GM06990 (cell line): ENCODE measurements at regions not wholly inside any gene's neighbourhood (a gene's known extent, or its start where the extent isn't known, plus 50 kb on each side); places are given as distances from the start of the nearest gene placed in this dataset.

ENCODE experiments used
- DNase-seq: peaks from one replicate; pipeline ENCODE4 v3.0.0-alpha.2; 2011; ENCODE audit not compliant: insufficient read length; ENCODE audit errors: extremely low read depth
- H3K27me3 ChIP-seq: replicated peaks from 2 replicates; pipeline ENCODE4 v1.6.0; 2011; ENCODE audit warnings: low read length; ENCODE audit not compliant: control insufficient read depth, insufficient read depth
- H3K36me3 ChIP-seq: 2 replicates; pipeline ENCODE4 v1.5.1; 2011; ENCODE audit warnings: low read length; ENCODE audit not compliant: control insufficient read depth, insufficient read depth
- H3K4me3 ChIP-seq: replicated peaks from 2 replicates; pipeline ENCODE4 v1.5.1; 2011; ENCODE audit warnings: low read depth, mild to moderate bottlenecking, control low read depth, low read length
- CTCF ChIP-seq: IDR thresholded peaks from 2 replicates; pipeline ENCODE4 v1.5.1; 2011; ENCODE audit warnings: low read length, control low read depth, mild to moderate bottlenecking, inconsistent platforms; ENCODE audit not compliant: insufficient read depth, poor library complexity, severe bottlenecking

- TF ChIP-seq CTCF = no peak
- no peak for DNase-seq
- no peaks in the 10 kb centered on the region for H3K27me3 ChIP-seq
- H3K4me3 ChIP-seq = no peak overlapping the region
- no peaks in the 10 kb centered on the region for H3K36me3 ChIP-seq
Measured at GRCh38 chr9:31142456-31142855, 1242.0 kb upstream of the ACO1 start.

GRCh38 chr9:31144614-31145013, 1239.8 kb upstream of the ACO1 start:
- TF ChIP-seq CTCF = no peak
- Histone ChIP-seq H3K4me3 (no peak overlapping the region), H3K27me3 (no peaks in the 10 kb centered on the region), H3K36me3 (no peaks in the 10 kb centered on the region)
- DNase-seq = no peak

GRCh38 chr9:31146485-31147166, 1237.8 kb upstream of the ACO1 start:
- no peaks in the 10 kb centered on the region for H3K36me3 ChIP-seq
- no peak for TF ChIP-seq CTCF
- no peak overlapping the region for H3K4me3 ChIP-seq
- no peak for DNase-seq
- no peaks in the 10 kb centered on the region for H3K27me3 ChIP-seq

GRCh38 chr9:31153250-31153840, 1231.1 kb upstream of the ACO1 start:
- no peaks in the 10 kb centered on the region for H3K36me3 ChIP-seq
- H3K4me3 ChIP-seq = no peak overlapping the region
- DNase-seq = no peak
- no peaks in the 10 kb centered on the region for H3K27me3 ChIP-seq
- TF ChIP-seq CTCF = no peak

- no peak overlapping the region for H3K4me3 ChIP-seq
- no peak for TF ChIP-seq CTCF
- H3K27me3 ChIP-seq = no peaks in the 10 kb centered on the region
- no peak for DNase-seq
- H3K36me3 ChIP-seq = no peaks in the 10 kb centered on the region
Measured at GRCh38 chr9:31166516-31166915, 1217.9 kb upstream of the ACO1 start.
